RKO (cell line): ENCODE measurements at regions not wholly inside any gene's neighbourhood (a gene's known extent, or its start where the extent isn't known, plus 50 kb on each side); places are given as distances from the start of the nearest gene placed in this dataset.

Experiments used
- DNase-seq: peaks from one replicate; pipeline ENCODE4 v3.0.0-alpha.2; 2016; ENCODE audit warnings: low spot score

DNA sequence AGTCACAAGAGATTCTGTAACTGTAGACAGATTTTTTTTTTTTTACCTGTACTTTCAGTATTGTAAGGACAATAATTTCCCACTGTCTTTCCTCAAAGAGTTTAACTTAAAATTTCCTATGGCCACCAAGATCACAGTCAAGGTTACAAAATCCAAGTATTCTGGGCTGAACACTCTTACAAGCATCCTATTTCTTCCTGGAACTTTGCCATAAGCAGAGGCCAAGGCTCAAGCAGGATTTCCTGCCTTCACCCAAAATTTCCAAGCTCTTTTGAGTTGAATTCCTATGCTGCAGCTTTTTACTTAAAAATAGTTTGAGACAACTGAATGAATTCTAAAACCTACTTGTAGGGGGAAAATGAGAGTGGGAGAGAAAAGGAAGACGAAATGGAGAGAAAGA lies 299.4 kb downstream of the ZNF516 start:
- no peak for DNase-seq

DNA sequence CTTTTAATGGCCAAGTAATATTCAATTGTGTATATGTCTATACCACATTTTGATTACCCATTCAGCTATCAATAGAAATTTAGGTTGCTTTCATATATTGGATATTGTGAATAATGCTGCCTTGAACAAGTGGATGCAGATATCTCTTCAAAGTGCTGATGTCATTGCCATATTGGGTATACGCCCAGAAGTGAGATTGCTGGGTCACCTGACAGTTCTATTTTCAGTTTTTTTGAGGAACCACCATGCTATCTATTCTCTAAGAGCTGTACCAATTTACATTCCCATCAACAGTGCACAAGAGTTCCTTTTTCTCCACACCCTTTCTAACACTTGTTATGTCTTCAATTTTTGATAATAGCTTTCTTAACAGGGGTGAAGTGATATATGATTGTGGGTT lies 306.9 kb downstream of the ZNF516 start:
- no peak for DNase-seq

DNA sequence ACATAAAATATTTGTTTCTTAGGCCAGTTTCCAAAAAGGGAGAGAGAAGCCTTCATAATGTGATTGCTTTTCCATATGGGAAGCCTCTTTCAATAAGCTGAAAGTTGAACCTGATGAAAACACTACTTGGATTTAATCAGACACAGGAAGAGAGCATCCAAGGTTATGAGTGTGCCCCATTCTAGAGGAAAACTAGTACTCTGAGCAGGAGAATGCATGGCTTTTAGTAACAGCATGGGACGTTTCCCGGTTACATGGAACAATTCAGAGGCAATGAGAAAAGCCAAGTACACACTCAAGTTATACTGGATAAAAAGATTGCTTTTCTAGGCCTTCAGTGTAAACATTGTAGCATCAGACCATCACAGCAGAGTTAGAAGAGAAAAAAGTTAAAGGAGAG lies 315.8 kb downstream of the ZNF516 start:
- DNase-seq = no peak

DNA sequence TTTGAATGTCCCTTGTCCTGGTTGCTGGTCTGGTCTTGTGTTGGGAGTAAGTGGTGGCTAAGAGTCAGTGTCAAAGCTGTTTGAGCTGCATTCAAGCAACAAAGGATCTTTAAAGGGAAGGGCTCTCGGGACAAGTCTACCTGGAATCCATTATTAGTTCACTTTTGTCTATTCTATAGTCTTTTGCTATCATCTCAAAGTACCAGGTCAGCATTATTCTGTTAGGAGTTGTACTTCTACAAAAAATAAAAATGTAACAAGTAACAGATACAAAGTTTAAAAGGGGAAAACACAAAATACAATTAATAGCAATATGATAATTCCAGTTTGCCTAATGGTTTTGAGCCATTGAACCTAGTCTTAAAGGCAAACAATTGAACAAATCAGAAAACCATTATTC lies 317.9 kb downstream of the ZNF516 start:
- DNase-seq = no peak

DNA sequence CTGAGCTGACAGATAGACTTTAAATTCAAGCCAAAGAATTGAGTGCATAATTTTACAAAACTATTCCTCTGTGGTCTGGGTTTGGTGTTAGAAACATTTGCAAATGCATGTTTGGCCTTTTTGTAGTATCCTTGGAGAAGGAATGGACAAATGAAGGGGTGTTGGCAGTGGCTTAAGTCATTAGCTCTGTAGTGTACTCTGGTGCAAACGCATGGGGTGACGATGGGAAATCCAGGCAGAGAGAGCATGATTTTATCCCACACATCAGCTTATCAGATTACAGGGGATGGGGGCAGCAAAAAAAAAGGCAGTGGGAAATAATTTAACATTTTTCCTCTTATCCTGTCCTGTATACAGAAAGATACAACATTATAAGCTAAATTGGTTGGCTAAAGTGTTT lies 320.6 kb downstream of the ZNF516 start:
- no peak for DNase-seq

DNA sequence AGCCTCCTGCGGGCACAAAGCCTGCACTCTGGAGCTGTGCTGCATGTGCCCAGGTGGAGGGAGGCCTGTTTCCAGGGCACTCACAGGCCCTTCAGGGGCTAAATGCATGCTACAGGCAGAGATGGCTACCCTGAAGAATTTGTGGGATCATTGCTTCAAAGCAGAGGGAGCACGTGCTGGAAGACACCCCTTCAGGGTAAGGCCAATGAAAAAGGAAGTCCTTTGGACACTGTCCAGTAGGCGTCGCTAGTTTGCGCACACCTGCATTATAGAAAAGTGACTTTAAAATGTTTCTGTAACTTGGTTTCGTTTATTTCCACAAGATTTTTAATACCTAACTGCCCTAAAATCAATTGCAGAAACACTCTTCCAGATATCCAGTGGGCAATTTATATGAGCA lies 325.3 kb downstream of the ZNF516 start:
- DNase-seq = no peak

DNA sequence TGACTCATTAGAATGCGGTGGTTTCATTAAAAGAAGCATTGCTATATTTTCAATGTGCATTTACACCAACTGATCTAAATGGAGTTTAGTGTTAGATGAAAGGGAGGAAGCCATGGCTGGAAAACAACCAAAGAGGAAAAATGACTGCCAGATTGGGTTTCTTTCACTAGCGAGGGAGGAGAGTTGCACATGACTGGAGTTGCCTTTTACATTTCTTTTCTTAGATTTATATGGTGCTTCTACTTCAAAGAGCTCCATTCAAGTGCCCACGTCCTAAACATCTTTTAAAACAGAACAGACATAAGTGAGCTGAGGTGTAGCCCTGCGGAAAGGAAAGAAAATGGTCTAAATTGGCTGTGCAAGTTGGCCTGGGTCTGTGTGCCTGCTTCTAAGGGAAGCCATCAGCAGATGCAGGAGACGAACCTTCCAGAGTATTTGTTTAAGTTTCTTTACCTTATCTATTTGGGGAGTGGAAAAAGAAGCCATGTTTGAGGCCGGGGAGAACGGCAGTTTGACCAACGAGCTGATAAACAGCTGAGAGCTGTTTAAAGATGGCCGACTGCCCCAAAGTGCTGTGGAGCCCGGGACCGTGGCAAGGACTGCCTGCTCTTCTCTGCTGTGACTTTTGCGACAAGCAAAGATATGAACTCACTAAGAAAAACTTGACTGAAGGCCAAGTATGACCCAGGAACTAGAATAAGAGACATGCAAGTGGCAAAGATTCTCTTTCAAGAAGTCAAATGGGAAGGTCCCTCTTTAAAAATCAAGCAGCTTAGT lies 327.0 kb downstream of the ZNF516 start:
- DNase-seq = no peak

DNA sequence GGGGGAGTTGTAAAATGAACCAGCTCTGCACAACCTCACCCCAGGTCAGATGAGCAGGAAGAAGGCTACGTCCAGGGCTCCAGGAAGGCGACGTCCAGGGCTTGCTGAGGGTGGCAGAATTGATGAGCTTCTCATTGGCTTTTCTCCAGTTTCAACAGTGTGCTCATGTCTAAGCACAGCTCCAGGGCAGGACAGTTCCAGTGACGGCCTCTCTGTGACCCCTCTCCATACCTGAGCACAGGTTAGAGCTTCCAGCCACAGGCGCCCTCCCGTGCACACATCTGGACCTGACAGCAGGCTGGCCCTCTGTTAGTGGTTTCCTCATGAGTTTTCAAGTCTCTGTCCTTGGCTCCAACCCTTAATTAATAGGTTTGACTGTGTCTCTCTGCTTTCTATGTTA lies 327.6 kb downstream of the ZNF516 start:
- DNase-seq = no peak

DNA sequence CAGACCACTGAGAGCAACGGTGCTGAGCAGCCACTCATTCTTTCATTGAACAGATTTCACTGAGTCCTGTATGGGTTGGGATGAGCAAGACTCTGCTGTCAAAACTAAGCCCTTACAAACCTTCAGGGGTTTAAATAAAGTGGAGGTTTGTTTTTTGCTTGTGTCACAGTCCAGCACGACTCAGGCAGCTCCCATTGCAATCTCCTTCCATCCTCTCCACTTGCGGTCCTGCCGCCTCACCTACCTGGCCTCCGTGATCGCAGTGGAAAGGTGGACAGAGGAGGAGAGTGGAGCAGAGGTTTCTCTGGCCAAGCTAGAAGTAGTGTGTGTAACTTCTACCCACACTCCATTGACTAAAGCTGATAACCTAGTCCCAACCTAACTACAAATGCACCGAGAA lies 332.2 kb downstream of the ZNF516 start:
- no peak for DNase-seq

DNA sequence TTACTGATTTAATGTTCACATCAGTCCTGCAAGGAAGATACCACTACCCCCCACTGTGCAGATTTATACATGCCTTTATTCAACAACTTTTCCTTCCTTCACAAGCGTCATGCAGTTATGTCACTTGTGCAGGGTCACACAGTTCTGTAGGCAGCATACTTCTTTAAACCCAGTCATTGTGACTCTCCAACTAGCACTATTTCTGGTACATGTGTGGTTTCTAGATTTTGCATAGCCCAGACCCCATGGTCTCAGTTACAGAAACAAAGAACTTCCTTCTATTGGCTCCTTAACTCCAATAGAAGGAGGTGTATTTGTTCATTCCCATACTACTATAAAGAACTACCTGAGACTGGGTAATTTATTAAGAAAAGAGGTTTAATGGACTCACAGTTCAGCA lies 333.1 kb downstream of the ZNF516 start:
- DNase-seq = no peak

DNA sequence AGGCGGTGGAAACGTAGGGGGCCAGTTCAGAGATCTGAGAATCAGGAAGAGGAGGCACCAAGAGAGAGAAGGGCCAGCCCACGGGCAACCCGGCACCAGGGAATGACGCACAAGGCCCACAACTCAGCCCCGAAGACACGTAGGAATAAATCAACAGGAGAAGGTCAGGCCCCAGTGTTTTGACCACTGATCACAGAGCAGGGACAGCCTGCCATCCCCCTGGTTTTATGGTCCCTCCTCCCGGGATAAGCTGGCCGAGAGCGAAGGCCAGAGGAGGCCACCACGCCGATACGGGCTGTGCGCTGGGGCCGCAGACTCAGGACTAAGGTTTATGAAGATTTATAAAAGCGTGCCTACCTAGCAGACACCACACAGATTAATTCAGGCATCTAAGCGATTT lies 341.4 kb downstream of the ZNF516 start:
- no peak for DNase-seq

DNA sequence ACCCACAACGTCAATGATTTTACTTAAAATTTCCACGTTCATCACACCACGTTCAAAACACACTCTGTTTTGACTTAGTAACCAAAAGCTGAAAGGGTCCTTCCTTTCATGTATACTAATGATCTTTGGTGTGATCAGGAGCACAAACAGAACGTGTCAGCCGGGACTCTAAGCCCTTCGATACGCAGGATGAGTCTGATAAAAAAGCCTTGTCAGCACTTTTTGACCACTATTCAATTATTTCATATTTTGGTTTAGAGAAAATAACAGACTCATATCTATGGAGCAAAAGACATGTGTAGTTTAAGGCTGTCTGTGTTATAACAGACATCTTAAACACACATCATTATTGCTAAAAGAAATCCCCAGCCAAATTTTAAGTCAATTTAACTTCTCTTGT lies 345.3 kb downstream of the ZNF516 start:
- no peak for DNase-seq

DNA sequence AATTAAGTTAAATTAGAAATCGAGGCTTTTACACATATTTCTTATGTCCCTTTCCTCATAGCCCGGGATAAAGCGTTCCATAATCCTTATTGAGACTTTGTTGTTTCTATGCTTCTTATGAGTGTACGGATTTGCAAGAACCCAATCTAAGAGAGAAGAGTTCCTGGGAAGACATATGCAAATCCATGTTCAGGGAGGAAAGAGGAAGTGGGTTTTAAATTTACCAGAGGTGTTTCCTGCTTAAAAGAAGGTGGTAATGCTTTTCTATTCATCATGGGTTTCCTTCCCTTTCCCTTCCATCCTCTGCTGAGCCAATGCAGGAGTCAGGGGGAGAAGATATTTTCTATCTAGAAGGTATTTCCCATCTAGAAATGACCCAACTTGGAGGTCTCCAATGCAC lies 345.8 kb downstream of the ZNF516 start:
- no peak for DNase-seq

DNA sequence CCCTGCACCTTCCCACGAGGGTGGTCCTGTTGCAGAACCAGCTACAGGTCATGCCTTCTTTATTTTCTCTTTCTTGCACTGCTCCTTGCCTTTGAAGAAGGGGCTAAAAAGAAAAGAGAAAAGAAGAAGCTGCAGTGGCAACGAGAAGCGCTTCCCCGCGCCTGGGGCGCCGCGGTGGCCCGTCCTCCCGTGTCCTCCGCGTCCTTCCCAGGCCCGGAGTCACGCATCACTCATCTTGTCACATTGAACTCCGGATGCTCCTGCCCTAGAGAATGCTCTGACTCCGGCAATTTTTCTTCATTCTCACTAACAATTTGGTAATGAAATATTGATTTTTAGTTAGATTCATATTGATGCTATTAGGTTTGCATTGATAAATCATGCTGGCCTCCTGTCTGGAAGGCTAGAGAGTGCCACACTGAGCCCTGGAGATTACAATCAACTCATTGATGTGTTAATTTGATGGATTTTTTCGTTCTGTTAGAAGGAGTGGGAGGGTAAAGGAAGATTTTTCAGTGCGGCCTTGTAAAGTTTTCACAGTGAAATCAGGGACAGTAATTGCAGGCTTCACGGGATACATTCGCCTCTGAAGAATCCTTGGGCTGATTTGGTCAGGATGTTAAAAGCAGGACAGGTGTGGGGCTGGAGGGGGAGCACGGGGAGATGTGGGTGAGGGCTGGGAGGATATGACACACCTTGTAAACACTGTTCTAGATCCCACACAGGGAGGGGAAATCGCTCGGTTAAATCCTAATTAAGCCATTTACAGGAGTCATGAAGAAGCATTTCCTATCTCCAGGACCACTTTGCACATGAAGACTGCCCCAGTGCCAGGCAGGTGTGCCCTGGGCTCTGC lies 349.3 kb downstream of the ZNF516 start:
- no peak for DNase-seq

DNA sequence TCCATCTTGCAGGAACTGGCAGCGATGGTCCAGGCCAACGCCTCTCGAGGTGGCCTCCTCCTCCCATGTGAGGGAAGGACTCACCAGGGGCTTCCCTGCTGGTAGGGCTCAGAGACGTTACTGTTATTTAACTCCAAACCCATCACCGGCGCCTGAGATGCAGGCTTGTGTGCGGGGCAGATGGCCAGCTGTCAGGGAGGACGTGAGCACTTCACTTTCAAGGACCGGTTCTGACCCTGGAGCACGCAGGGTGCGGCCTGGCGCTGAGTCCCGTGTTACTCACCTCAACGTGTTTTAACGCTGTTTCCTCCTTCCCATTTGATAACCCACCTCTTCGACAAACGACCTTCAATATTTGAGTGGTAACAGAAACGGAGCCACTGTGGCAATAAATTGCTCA lies 350.2 kb downstream of the ZNF516 start:
- DNase-seq = no peak

DNA sequence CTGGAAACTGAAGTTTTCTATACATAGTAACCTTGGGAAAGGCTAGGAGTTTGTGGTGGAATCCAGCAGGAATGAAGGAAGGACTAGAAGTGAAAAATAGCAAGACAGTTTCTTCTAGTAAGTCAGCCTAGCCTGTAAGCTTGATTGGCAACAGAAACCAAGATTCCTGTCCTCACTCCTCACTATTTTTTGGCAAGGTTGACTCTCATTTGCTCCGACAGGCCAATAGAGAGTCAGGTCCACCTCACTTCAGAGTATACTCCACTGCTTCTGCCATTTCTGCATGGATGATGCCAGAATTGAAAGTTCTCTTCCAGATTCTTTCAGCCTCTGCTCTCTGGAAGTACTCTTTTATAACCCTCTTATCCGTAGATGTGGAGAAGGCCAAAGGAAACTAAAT lies 352.4 kb downstream of the ZNF516 start:
- no peak for DNase-seq

DNA sequence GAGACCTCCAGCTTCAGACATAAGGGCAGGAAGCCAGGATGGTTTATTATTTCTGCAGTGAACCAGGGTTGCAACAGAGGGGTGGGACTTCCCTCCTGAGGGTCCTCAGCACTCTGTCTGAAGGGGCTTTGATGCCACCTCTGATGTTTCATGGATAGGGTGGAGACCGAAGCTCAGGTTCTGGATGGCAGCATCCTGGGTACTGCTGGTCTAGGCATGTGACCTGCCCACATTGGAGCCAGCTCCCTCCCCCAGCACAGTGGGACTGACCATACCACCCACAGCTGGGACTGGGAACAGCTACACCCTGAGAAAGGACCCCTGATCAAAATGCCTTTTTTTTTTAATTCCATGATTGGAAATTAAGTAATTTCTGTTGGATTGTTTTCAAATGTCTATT lies 355.2 kb downstream of the ZNF516 start:
- DNase-seq = no peak

DNA sequence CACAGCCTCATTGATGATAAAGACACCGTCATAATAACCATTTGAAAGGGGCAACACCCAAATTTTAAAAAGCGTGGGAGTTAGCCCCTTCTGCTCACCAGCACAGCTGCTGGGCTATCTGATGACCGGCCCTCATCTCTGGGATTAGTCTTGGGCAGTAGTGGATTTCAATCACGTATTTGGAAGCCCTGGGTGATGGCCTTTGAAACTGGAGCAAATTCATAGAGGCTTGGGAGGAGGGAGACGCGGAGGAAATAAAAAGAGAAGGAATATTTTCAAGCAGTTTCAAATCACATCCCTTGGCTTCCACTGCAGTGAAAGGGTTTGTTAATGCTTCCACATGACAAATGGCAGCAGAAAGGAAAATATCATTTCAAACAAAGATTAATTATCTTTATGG lies 357.8 kb downstream of the ZNF516 start:
- no peak for DNase-seq

DNA sequence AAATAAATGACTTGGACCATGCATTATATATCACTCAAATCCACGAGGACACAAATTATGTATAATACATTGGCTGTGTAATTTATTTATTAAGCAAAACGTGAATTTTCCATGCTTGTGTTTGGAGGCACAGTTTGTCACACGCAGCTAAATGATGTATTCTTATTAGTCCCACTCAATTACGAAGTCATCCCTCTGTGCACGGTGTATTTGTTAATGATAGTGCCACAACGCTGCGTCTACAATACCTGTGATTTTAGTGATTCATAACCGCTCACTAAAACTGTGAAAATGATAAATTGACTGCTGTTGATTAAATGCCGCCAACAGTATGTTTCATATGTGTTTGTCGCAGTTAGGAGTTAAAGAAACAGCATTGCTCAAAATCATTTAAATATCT lies 358.3 kb downstream of the ZNF516 start:
- no peak for DNase-seq

DNA sequence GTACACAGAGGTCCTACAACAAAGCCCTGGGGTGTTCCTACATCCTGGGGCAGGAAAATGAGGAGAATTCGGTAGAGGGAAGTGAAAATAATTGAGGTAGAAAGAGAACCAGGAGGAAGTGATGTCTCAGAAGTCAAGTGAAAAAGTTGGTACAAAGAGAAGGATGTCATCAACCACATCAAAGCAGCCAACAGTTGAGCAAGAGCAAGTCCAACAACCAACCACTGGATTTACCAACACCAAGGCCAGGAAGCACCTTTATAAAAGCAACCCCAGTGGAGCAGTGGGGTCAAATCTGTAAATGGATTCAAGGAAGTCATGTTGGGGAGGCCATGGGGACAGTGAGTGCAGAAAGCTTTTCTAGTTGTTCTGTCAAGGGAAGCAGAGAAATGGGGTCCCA lies 360.4 kb downstream of the ZNF516 start:
- DNase-seq = no peak

DNA sequence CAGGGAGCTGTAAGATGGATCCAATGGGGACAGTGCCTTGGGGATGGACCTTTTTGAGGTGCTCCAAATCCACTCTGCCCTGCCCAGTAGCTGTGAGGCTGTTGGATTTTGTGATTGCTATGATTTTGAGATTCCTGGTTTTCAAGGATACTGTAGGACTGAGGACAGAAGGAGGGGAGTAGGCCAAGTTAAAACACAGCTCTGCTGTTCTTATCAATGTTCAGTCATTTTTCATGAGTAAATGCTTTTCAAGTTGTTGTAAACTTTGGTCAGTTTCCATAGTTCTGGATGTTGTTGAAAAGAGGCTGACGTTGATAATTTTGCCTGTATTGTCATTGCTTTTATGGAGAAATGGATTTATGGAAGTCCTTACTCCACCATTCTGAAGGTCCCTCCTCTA lies 361.2 kb downstream of the ZNF516 start:
- no peak for DNase-seq

DNA sequence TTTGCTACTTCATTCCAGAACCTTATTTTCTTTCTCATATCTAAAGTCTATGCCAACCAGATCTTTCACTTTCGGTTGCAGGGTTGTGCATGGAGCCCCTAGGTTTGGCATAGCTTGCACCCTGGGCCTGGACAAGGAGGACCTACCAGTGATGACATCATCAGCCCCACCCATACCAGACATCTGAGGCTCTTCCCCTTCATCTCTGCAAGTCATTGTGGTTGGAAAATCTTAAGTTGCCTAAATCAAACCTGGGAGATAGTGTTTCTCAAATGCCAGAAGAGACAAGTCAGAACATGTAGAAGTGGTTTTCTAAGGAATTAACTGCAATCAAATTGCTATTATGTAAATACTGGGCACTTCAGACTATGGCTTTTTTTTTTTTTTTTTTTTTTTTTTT lies 363.3 kb downstream of the ZNF516 start:
- no peak for DNase-seq

DNA sequence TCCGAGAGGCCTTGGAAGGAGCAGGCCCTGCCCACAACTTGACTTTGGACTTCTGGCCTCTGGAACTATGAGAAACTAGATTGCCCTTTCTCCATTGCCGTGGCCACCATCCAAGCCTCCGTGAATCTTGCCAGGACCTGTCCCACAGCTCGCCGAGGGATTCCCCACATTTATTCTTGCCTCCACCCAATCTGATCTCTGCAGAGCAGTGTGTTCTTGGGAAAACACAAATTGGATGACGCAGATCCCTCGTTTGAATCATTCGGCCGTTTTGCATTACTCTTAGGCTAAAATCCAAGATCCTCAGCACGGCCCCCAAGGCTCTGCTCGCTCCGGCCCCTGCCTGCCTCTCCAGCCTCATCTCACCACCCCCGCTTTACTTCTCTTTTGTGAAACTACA lies 364.2 kb downstream of the ZNF516 start:
- DNase-seq = no peak

DNA sequence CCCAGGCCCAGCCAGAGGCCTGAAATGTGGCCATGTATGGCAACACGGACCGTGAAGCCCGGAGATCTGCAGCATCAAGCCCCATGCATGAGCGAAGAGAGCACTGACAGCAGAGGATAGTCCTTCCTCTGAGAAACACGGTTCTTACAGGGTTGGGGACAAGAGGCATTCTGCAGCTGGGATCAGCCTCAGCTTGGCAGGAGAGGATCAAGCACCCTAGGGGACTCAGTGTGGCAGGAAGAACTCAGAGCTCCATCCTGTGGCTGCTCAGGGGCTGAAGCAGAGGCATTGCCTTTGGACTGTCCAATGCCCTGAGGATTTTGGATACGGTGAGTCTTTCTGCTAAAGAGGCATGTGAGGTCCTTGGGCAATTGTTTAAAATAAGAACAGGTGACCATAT lies 368.7 kb downstream of the ZNF516 start:
- DNase-seq = no peak
